Body of pancreas (tissue), 4 donors: ENCODE measurements at regions not wholly inside any gene's neighbourhood (a gene's known extent, or its start where the extent isn't known, plus 50 kb on each side); places are given as distances from the start of the nearest gene placed in this dataset.

Experiments used
- POLR2A ChIP-seq, 3 donors: fragments of 450-650 bp; IDR thresholded peaks; one replicate each; pipeline ENCODE4 v1.6.1; 2016; ENCODE audit warnings: antibody characterized with exemption in 3 of 3, mild to moderate bottlenecking in 2 of 3
- TF ChIP-seq, protein P1 (sequence below), 7 experiments: fragments of 450-650 bp in 4 of 7; fragments of 200-600 bp in 3 of 7; sonication (generic) in 3 of 7; IDR thresholded peaks; one replicate each; pipeline ENCODE4 v1.5.1; 2016 to 2019; ENCODE audit warnings: antibody characterized with exemption in 7 of 7

DNA sequence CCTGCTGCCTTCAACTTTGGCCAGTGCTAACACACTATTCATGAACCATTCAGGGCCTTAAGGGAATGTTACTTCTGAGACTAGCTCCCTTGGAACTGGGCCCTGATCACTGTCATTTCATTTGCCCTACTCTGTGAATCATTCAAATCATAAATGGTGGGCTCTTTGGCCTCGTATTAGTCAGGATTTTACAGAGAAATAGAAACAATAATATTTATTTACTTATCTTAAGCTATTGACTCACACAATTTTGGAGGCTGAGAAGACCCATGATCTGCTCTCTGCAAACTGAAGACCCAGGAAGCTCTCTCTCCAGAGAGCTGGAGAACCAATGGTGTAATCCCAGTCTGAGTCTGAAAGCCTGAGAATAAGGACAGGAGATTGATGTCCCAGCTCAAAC is 398.5 kb downstream of the LRIG3 start:
- TF ChIP-seq, protein P1, sequence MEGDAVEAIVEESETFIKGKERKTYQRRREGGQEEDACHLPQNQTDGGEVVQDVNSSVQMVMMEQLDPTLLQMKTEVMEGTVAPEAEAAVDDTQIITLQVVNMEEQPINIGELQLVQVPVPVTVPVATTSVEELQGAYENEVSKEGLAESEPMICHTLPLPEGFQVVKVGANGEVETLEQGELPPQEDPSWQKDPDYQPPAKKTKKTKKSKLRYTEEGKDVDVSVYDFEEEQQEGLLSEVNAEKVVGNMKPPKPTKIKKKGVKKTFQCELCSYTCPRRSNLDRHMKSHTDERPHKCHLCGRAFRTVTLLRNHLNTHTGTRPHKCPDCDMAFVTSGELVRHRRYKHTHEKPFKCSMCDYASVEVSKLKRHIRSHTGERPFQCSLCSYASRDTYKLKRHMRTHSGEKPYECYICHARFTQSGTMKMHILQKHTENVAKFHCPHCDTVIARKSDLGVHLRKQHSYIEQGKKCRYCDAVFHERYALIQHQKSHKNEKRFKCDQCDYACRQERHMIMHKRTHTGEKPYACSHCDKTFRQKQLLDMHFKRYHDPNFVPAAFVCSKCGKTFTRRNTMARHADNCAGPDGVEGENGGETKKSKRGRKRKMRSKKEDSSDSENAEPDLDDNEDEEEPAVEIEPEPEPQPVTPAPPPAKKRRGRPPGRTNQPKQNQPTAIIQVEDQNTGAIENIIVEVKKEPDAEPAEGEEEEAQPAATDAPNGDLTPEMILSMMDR (IDR thresholded peaks at IDR 0.05): no peak
- no peak for TF ChIP-seq POLR2A (IDR thresholded peaks at IDR 0.05)
